NCI-H1092 treated with DMSO at 0.1 percent for 48 hours (cell line): ENCODE measurements at regions not wholly inside any gene's neighbourhood (a gene's known extent, or its start where the extent isn't known, plus 50 kb on each side); places are given as distances from the start of the nearest gene placed in this dataset.

Experiments used
- DNase-seq: peaks from one replicate; lab custom pipeline; 2025; lab: John Stamatoyannopoulos, UW

- no peak for DNase-seq
These were observed 151.9 kb downstream of the FAM43A start for GRCh38 chr3:194837457-194838127.

- no peak for DNase-seq
These were observed 152.6 kb downstream of the FAM43A start for GRCh38 chr3:194838236-194838635.

GRCh38 chr3:194840661-194841514, 155.2 kb downstream of the FAM43A start:
- DNase-seq = no peak

- no peak for DNase-seq
These were observed 155.8 kb downstream of the FAM43A start for GRCh38 chr3:194841515-194841841.

GRCh38 chr3:194843556-194843955, 157.9 kb downstream of the FAM43A start:
- no peak for DNase-seq

- no peak for DNase-seq
These were observed 158.4 kb downstream of the FAM43A start for GRCh38 chr3:194844046-194844445.

GRCh38 chr3:194849166-194849875, 163.6 kb downstream of the FAM43A start:
- DNase-seq = no peak

GRCh38 chr3:194851254-194851653, 165.6 kb downstream of the FAM43A start:
- peak; percentile 60 for DNase-seq

GRCh38 chr3:194851941-194852340, 166.3 kb downstream of the FAM43A start:
- no peak for DNase-seq

DNA sequence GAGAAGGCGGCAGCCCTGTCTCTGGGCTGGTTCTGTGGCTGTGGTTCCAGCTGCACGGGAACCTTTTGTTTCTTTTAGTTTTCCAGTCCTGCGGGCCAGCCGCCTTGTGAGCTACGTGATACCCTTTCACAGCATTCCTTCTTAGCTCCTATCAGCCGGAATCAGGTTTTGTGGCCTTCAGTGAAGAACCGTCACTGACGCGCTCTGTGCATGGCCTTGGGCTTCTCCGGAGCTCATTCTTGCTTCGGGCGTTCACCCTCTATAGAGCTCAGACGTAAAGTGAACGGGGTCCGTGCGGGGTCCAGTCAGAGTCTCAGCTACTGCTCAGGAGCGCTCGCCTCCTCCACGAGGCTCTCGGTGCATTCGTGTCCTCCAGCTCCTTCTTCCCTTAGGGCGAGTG, 166.7 kb downstream of the FAM43A start:
- DNase-seq = no peak

- DNase-seq = peak; percentile 23
These were observed 167.3 kb downstream of the FAM43A start for GRCh38 chr3:194852831-194853508.

DNA sequence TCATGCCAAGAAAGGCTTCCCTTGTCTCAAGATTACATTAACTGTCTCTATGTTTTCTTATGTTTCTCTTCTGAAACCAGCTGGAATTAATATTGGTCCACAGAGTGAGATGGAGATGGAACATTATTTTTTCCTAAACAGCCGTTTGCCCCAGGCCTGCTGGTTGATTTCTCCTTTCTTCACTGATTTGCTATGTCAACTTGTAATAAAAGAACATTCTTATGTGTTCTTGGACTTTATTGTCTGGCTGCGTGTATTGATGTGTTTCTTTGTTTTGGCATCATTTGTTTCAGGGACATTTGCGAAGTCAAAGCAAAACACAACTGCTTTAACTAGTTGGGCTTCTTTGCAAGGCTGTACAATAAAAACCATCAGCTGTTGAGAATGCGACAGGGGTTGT, 168.5 kb downstream of the FAM43A start:
- DNase-seq = no peak

DNA sequence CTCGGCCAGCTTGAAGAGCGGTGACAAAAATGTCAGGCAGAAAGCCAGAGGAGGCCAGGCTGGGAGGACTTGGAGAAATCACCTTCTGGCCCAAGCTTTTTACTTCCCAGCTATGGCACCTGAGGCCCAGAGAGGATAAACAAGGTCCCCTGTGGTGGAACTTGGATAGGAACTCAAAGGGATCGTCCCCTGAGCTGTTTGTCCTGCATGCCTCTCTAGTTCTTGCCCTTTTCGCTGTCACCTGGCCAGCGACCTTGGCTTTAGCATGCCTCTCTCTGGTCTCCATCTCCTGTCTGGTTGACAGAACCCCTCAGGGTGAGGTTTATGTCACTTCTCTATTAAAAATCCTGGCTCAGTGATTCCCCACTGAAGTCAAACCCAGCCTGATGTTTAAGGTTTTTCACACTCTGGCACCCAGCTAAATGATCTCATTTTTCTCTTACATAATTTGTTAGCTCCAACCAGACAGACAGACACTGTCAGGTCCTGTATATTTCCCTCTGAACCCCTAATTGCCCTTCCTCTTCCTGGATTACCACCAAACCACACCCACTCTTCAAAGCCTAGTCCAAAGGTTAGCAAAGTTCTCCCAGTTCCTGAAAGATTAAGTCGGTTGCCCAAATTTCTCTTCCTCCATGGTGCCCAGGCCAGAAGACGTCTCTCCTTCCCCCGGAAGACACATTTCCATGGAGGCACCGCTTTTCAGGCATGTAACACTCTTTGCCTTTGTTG, 169.1 kb downstream of the FAM43A start:
- no peak for DNase-seq

DNA sequence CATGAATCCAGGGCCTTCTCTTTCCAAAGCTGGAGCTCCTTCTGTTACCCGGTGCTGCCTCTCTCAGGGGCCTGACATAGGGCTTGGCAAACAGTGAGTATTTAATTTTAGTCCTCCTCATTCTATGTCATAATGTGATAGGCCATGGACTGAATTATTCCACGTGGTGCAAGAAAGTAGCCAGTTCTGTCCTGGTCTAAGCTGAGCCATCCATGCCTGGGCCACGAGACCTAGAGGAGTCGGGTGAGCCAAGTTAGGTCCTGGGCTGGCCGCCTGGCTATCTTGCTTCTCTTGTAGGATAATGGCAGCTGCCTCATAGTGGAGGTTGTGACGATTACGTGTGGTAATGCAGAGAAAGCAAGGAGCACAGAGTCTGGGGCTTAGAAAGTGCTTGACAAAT, 170.6 kb downstream of the FAM43A start:
- no peak for DNase-seq

DNA sequence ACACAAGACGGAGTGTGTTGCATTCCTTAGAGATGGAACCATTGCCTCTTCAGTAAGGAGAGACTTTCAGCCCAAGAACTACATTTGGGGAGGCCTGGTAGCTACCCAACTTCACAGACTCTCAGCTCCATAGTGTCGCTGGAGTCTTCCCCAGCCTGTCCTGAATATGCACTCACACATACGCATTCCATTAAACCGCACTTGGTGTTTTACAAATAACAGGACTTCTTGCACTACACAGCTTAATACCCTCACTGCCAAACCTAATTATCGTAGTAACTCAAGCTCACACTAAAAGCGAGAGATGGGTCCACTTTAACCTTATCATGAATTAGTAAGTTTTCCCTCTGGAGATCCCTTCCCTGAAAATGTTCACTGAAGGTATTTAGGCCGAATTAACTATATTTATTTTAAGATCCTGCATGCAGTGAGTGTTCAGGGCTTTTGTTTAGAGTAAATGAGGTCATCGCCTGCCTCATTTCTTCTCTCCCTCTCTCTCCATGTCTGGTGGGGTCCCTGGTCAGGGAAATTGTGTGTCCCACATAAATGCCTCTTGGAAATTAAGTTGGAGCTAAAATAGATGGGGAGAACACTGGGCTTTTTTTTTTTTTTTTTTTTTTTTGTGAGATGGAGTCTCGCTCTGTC, 171.9 kb downstream of the FAM43A start:
- DNase-seq = no peak

GRCh38 chr3:194858382-194858781, 172.7 kb downstream of the FAM43A start:
- no peak for DNase-seq

- no peak for DNase-seq
These were observed 175.0 kb downstream of the FAM43A start for GRCh38 chr3:194860725-194861124.

DNA sequence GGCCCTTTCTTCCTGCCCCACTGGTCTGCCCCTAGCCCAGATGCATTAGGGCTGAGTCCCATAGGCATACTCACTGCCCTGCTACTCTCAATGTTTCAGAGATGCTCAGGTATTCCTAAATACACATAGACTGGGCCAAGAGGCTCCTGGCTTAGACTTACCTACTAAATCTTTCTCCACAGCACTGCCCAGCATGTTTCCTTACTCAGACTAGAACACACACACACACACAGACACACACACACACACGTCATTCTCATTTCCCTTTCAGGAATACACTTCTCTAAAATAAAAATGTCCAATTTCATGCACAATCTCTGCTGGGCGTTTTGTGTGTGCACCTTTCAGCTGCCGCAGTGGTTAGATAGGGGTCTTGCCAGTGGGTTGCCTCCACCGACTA, 175.7 kb downstream of the FAM43A start:
- DNase-seq = no peak

DNA sequence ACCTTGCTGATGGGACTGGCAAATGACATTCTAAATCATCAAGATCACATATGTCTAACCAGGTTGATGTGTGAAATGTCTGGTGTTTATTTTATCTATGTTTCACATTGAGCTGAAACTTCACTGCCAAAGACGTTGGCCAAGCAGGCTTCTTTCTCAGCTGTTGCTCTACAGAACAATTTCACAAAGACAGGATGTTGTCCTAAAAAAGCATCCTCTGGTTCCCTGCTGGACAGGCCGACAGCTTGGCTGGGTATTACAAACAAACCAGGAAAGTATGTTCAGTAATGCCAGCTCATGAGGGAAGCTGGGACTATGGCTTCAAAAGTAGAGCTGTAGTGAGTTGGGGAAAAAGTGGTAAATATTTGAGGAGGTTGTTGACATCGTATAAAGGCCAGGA, 179.4 kb downstream of the FAM43A start:
- DNase-seq = no peak

GRCh38 chr3:194865615-194866014, 179.9 kb downstream of the FAM43A start:
- DNase-seq = no peak

DNA sequence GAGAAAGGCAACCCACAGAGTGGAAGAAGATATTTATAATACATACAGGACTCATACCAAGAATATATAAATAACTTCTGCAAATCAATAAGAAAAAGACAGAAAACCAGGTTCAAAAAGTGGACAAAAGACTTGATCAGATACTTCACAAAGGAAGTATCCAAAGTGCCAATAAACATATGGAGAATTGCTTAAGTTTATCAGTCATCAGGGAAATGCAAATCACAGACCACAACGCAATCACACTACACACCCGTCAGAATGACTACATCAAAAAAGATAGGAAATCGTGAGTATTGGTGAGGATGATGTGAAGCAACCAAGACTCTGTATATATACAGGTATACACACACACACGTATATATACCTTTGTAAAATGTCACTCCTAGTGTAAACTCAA, 180.6 kb downstream of the FAM43A start:
- no peak for DNase-seq
